ENCODE measurements at regions not wholly inside any gene's neighbourhood (a gene's known extent, or its start where the extent isn't known, plus 50 kb on each side); places are given as distances from the start of the nearest gene placed in this dataset.

- in situ Hi-C loops (cut with HindIII; ENCODE audit: low sequenced_read_pairs) = no loop called here
Observed at GRCh38 chr6:18920701-18921100, 533.6 kb downstream of the RNF144B start.

GRCh38 chr6:18931086-18931485, 543.9 kb downstream of the RNF144B start:
- in situ Hi-C loops (cut with HindIII; ENCODE audit: low sequenced_read_pairs) = no loop called here

- in situ Hi-C loops (cut with HindIII; ENCODE audit: low sequenced_read_pairs) = no loop called here
Observed at GRCh38 chr6:18958146-18958545, 571.0 kb downstream of the RNF144B start.

- in situ Hi-C loops (cut with HindIII; ENCODE audit: low sequenced_read_pairs) = no loop called here
Observed at GRCh38 chr6:18961566-18961965, 574.4 kb downstream of the RNF144B start.

- in situ Hi-C loops (cut with HindIII; ENCODE audit: low sequenced_read_pairs) = no loop called here
Observed at GRCh38 chr6:18962361-18962905, 575.3 kb downstream of the RNF144B start.

GRCh38 chr6:18963439-18963838, 576.3 kb downstream of the RNF144B start:
- in situ Hi-C loops (cut with HindIII; ENCODE audit: low sequenced_read_pairs) = no loop called here

GRCh38 chr6:18973251-18973650, 586.1 kb downstream of the RNF144B start:
- in situ Hi-C loops (cut with HindIII; ENCODE audit: low sequenced_read_pairs) = no loop called here

GRCh38 chr6:18976091-18976490, 588.9 kb downstream of the RNF144B start:
- in situ Hi-C loops (cut with HindIII; ENCODE audit: low sequenced_read_pairs) = no loop called here

GRCh38 chr6:18976966-18977365, 589.8 kb downstream of the RNF144B start:
- in situ Hi-C loops (cut with HindIII; ENCODE audit: low sequenced_read_pairs) = no loop called here

- in situ Hi-C loops (cut with HindIII; ENCODE audit: low sequenced_read_pairs) = no loop called here
Observed at GRCh38 chr6:18978337-18979128, 591.4 kb downstream of the RNF144B start.

GRCh38 chr6:18985061-18985460, 597.9 kb downstream of the RNF144B start:
- in situ Hi-C loops (cut with HindIII; ENCODE audit: low sequenced_read_pairs) = loop anchor here (10.0 kb wide), 1 partner anchor 160 kb away; no protein-coding TSS in a partner anchor

- in situ Hi-C loops (cut with HindIII; ENCODE audit: low sequenced_read_pairs) = loop anchor here (10.0 kb wide), 1 partner anchor 161 kb away; no protein-coding TSS in a partner anchor
Observed at GRCh38 chr6:18985996-18986395, 598.8 kb downstream of the RNF144B start.

- in situ Hi-C loops (cut with HindIII; ENCODE audit: low sequenced_read_pairs) = loop anchor here (10.0 kb wide), 1 partner anchor 164 kb away; no protein-coding TSS in a partner anchor
Observed at GRCh38 chr6:18988636-18989035, 601.5 kb downstream of the RNF144B start.

- in situ Hi-C loops (cut with HindIII; ENCODE audit: low sequenced_read_pairs) = no loop called here
Observed at GRCh38 chr6:18990059-18990978, 603.2 kb downstream of the RNF144B start.

- in situ Hi-C loops (cut with HindIII; ENCODE audit: low sequenced_read_pairs) = no loop called here
Observed at GRCh38 chr6:18997375-18997826, 610.3 kb downstream of the RNF144B start.

- in situ Hi-C loops (cut with HindIII; ENCODE audit: low sequenced_read_pairs) = no loop called here
Observed at GRCh38 chr6:19002976-19003560, 615.9 kb downstream of the RNF144B start.

GRCh38 chr6:19004176-19004575, 617.0 kb downstream of the RNF144B start:
- in situ Hi-C loops (cut with HindIII; ENCODE audit: low sequenced_read_pairs) = no loop called here

GRCh38 chr6:19009769-19010168, 622.6 kb downstream of the RNF144B start:
- in situ Hi-C loops (cut with HindIII; ENCODE audit: low sequenced_read_pairs) = no loop called here

- in situ Hi-C loops (cut with HindIII; ENCODE audit: low sequenced_read_pairs) = no loop called here
Observed at GRCh38 chr6:19013026-19013705, 626.0 kb downstream of the RNF144B start.

- in situ Hi-C loops (cut with HindIII; ENCODE audit: low sequenced_read_pairs) = no loop called here
Observed at GRCh38 chr6:19024737-19025136, 637.6 kb downstream of the RNF144B start.
